CD14-positive monocyte (primary cell): ENCODE measurements at regions not wholly inside any gene's neighbourhood (a gene's known extent, or its start where the extent isn't known, plus 50 kb on each side); places are given as distances from the start of the nearest gene placed in this dataset.

Experiments used
- DNase-seq, 3 donors: peaks; one replicate each; pipeline ENCODE4 v3.0.0-alpha.2; 2011 to 2022
- H2AFZ ChIP-seq: 2 replicates; pipeline ENCODE4 v1.6.0; 2012; ENCODE audit warnings: mild to moderate bottlenecking, low read depth, low read length, inconsistent platforms; ENCODE audit not compliant: insufficient read depth, poor library complexity, severe bottlenecking
- H3K27ac ChIP-seq, 2 donors: 1 replicate in 1 of 2; 2 replicates in 1 of 2; pipeline ENCODE4 v1.5.1; 2012 to 2013; ENCODE audit warnings: low read length in 2 of 2, control low read depth in 1 of 2, inconsistent platforms in 1 of 2, low read depth in 1 of 2, mild to moderate bottlenecking in 1 of 2
- H3K27me3 ChIP-seq, 2 donors: one replicate each; pipeline versions ENCODE4 v1.6.0 to v1.6.1; 2011 to 2013; ENCODE audit warnings: low read length in 2 of 2; ENCODE audit not compliant: control insufficient read depth in 2 of 2, insufficient read depth in 2 of 2
- H3K36me3 ChIP-seq, 2 donors: replicated peaks in 1 of 2; 1 replicate in 1 of 2; 2 replicates in 1 of 2; pipeline versions ENCODE4 v1.5.1 to v1.6.1; 2012 to 2013; ENCODE audit warnings: low read length in 2 of 2, control low read depth in 1 of 2, inconsistent platforms in 1 of 2, mild to moderate bottlenecking in 1 of 2; ENCODE audit not compliant: insufficient read depth in 2 of 2, control insufficient read depth in 1 of 2
- H3K4me1 ChIP-seq, 2 donors: 1 replicate in 1 of 2; 2 replicates in 1 of 2; pipeline versions ENCODE4 v1.5.1 to v1.6.1; 2012 to 2013; ENCODE audit warnings: low read length in 2 of 2, control low read depth in 1 of 2, inconsistent platforms in 1 of 2, mild to moderate bottlenecking in 1 of 2, moderate library complexity in 1 of 2; ENCODE audit not compliant: insufficient read depth in 2 of 2, control insufficient read depth in 1 of 2
- H3K4me2 ChIP-seq: replicated peaks from 2 replicates; pipeline ENCODE3; 2012; ENCODE audit warnings: low read length, moderate library complexity, mild to moderate bottlenecking; ENCODE audit not compliant: poor library complexity, severe bottlenecking; ENCODE audit errors: extremely low read depth
- H3K4me3 ChIP-seq, 3 experiments: fragments of 200-600 bp in 1 of 3; sonication (generic) in 1 of 3; replicated peaks in 1 of 3; 1 replicate in 2 of 3; 2 replicates in 1 of 3; pipeline ENCODE4 v1.5.1; 2011 to 2013; ENCODE audit warnings: low read length in 3 of 3, mild to moderate bottlenecking in 3 of 3, control low read depth in 2 of 3, low read depth in 2 of 3, inconsistent platforms in 1 of 3, moderate library complexity in 1 of 3
- H3K79me2 ChIP-seq: 2 replicates; pipeline ENCODE4 v1.6.0; 2012; ENCODE audit warnings: mild to moderate bottlenecking, control low read depth, inconsistent platforms, low read length, moderate library complexity; ENCODE audit not compliant: insufficient read depth
- H3K9ac ChIP-seq: 2 replicates; pipeline ENCODE4 v1.6.0; 2017; ENCODE audit warnings: low read length, mild to moderate bottlenecking; ENCODE audit not compliant: insufficient read depth, poor library complexity, severe bottlenecking
- H3K9me3 ChIP-seq, 2 donors: replicated peaks in 1 of 2; 1 replicate in 1 of 2; 2 replicates in 1 of 2; pipeline versions ENCODE4 v1.5.1 to v1.6.1; 2012 to 2013; ENCODE audit warnings: low read length in 2 of 2, control low read depth in 1 of 2; ENCODE audit not compliant: control insufficient read depth in 1 of 2, insufficient read depth in 1 of 2
- H4K20me1 ChIP-seq: 2 replicates; pipeline ENCODE4 v1.6.0; 2012; ENCODE audit warnings: mild to moderate bottlenecking, low read length, control low read depth, moderate library complexity; ENCODE audit not compliant: insufficient read depth
- H3K27ac Mint-ChIP-seq, 7 donors: one replicate each; pipeline ENCODE4 v1.8.0; 2020; ENCODE audit warnings: mild to moderate bottlenecking in 7 of 7, mixed read lengths in 7 of 7, moderate library complexity in 6 of 7, inconsistent platforms in 2 of 7
- H3K27me3 Mint-ChIP-seq, 3 donors: one replicate each; pipeline ENCODE4 v1.8.0; 2021 to 2022; ENCODE audit warnings: low read depth in 3 of 3, mild to moderate bottlenecking in 3 of 3, mixed read lengths in 3 of 3, moderate library complexity in 3 of 3, inconsistent platforms in 1 of 3
- H3K36me3 Mint-ChIP-seq, 2 donors: one replicate each; pipeline ENCODE4 v1.8.0; 2020; ENCODE audit warnings: mixed read lengths in 2 of 2, inconsistent platforms in 1 of 2, mild to moderate bottlenecking in 1 of 2
- H3K4me1 Mint-ChIP-seq: one replicate; pipeline ENCODE4 v1.8.0; 2020; ENCODE audit warnings: mild to moderate bottlenecking, mixed read lengths
- H3K4me3 Mint-ChIP-seq, 2 donors: one replicate each; pipeline ENCODE4 v1.8.0; 2020; ENCODE audit warnings: mild to moderate bottlenecking in 2 of 2, mixed read lengths in 2 of 2, moderate library complexity in 1 of 2
- H3K9me3 Mint-ChIP-seq, 7 donors: one replicate each; pipeline ENCODE4 v1.8.0; 2020 to 2022; ENCODE audit warnings: mixed read lengths in 7 of 7, mild to moderate bottlenecking in 6 of 7, moderate library complexity in 6 of 7, inconsistent platforms in 2 of 7
- CTCF ChIP-seq: fragments of 200-600 bp; IDR thresholded peaks from one replicate; pipeline ENCODE4 v1.8.0; 2022; ENCODE audit warnings: antibody characterized with exemption, mild to moderate bottlenecking
- WGBS: methylation state at CpG from one replicate; pipeline ENCODE4 v1.1.5; 2013; ENCODE audit warnings: missing lambda C conversion rate; ENCODE audit not compliant: insufficient coverage; 5-methylcytosine and 5-hydroxymethylcytosine counted together
- intact Hi-C, 2 donors: fragments of 100-400 bp; cut with micrococcal nuclease; formaldehyde crosslinking; loops; one replicate each; pipeline versions ENCODE4 v1.15.0 to v1.15.1; 2023

- no peak for TF ChIP-seq CTCF
- no peak for DNase-seq
- Histone ChIP-seq H2AFZ (no peak overlapping the region), H3K4me2 (no peak overlapping the region), H3K9me3 (no peaks in the 10 kb centered on the region), H3K9ac (no peak overlapping the region), H3K36me3 (no peaks in the 10 kb centered on the region), H4K20me1 (no peaks in the 10 kb centered on the region), H3K79me2 (no peaks in the 10 kb centered on the region), H3K27me3 (no peaks in the 10 kb centered on the region), H3K4me1 (no peaks in the 10 kb centered on the region), H3K27ac (no peak overlapping the region), H3K4me3 (no peak overlapping the region)
- WGBS = 42% methylated on average over 3 of the region's 12 CpGs
- Mint-ChIP-seq H3K27ac (no peak overlapping the region), H3K9me3 (peaks cover 0 to 4% (median 2%) of the 10 kb centered on the region in 7 donors), H3K36me3 (no peaks in the 10 kb centered on the region), H3K27me3 (no peaks in the 10 kb centered on the region), H3K4me1 (no peaks in the 10 kb centered on the region), H3K4me3 (no peak overlapping the region)
- intact Hi-C loops = no loop called here
Measured at GRCh38 chr5:124806373-124807077, 60.1 kb upstream of the ZNF608 start.

GRCh38 chr5:124808842-124809268 lies 62.4 kb upstream of the ZNF608 start:
- Mint-ChIP-seq H3K27me3 (no peaks in the 10 kb centered on the region), H3K27ac (no peak overlapping the region), H3K36me3 (no peaks in the 10 kb centered on the region), H3K4me3 (no peak overlapping the region), H3K4me1 (no peaks in the 10 kb centered on the region), H3K9me3 (peaks cover 0 to 4% (median 0%) of the 10 kb centered on the region in 7 donors)
- no peak for TF ChIP-seq CTCF
- Histone ChIP-seq H3K27me3 (no peaks in the 10 kb centered on the region), H4K20me1 (no peaks in the 10 kb centered on the region), H3K79me2 (no peaks in the 10 kb centered on the region), H3K36me3 (no peaks in the 10 kb centered on the region), H3K9me3 (no peaks in the 10 kb centered on the region), H3K4me3 (no peak overlapping the region), H3K9ac (no peak overlapping the region), H3K4me1 (no peaks in the 10 kb centered on the region), H3K4me2 (no peak overlapping the region), H2AFZ (no peak overlapping the region), H3K27ac (no peak overlapping the region)
- DNase-seq = no peak
- intact Hi-C loops = no loop called here
- WGBS = 97% methylated on average over 19 of the region's 24 CpGs
